H9 (cell line): ENCODE measurements at regions not wholly inside any gene's neighbourhood (a gene's known extent, or its start where the extent isn't known, plus 50 kb on each side); places are given as distances from the start of the nearest gene placed in this dataset.

Source experiments
- DNase-seq: peaks from one replicate; pipeline ENCODE4 v3.0.0-alpha.2; 2017
- H2AFZ ChIP-seq: one replicate; pipeline ENCODE4 v1.6.1; 2013; ENCODE audit warnings: mild to moderate bottlenecking, low read length, control low read depth, moderate library complexity
- H2AK5ac ChIP-seq: 2 replicates; pipeline ENCODE4 v1.6.1; 2013; ENCODE audit warnings: low read length, control low read depth, mixed read lengths; ENCODE audit not compliant: insufficient read length
- H2BK120ac ChIP-seq: one replicate; pipeline ENCODE4 v1.6.1; 2013; ENCODE audit warnings: low read depth, mild to moderate bottlenecking, low read length, control low read depth, inconsistent platforms; ENCODE audit not compliant: poor library complexity, severe bottlenecking
- H2BK12ac ChIP-seq: 2 replicates; pipeline ENCODE4 v1.6.1; 2013; ENCODE audit warnings: low read length, control low read depth, mixed read lengths, low read depth; ENCODE audit not compliant: insufficient read length
- H2BK15ac ChIP-seq: 2 replicates; pipeline ENCODE4 v1.6.1; 2013; ENCODE audit warnings: low read depth, low read length, control low read depth
- H2BK20ac ChIP-seq: one replicate; pipeline ENCODE4 v1.6.1; 2013; ENCODE audit warnings: low read depth, mild to moderate bottlenecking, low read length, control low read depth, inconsistent platforms; ENCODE audit not compliant: poor library complexity, severe bottlenecking
- H2BK5ac ChIP-seq: 2 replicates; pipeline ENCODE4 v1.6.1; 2013; ENCODE audit warnings: low read length, control low read depth, mixed read lengths; ENCODE audit not compliant: insufficient read length
- H3K14ac ChIP-seq: 2 replicates; pipeline ENCODE4 v1.6.1; 2013; ENCODE audit warnings: low read length, control low read depth; ENCODE audit not compliant: insufficient read depth
- H3K18ac ChIP-seq: 2 replicates; pipeline ENCODE4 v1.6.1; 2013; ENCODE audit warnings: low read depth, mild to moderate bottlenecking, mixed read lengths, low read length, control low read depth; ENCODE audit not compliant: insufficient read length
- H3K23ac ChIP-seq: 2 replicates; pipeline ENCODE4 v1.6.1; 2013; ENCODE audit warnings: low read length, control low read depth, mixed read lengths, low read depth; ENCODE audit not compliant: insufficient read length
- H3K23me2 ChIP-seq: 2 replicates; pipeline ENCODE4 v1.6.1; 2013; ENCODE audit warnings: low read depth, mild to moderate bottlenecking, mixed read lengths, low read length, control low read depth; ENCODE audit not compliant: insufficient read length, poor library complexity, severe bottlenecking
- H3K27ac ChIP-seq: 2 replicates; pipeline ENCODE4 v1.5.1; 2013; ENCODE audit warnings: low read length, control low read depth, mixed read lengths, low read depth; ENCODE audit not compliant: insufficient read length
- H3K27me3 ChIP-seq: 2 replicates; pipeline ENCODE4 v1.6.1; 2013; ENCODE audit warnings: low read length, control low read depth, inconsistent platforms; ENCODE audit not compliant: insufficient read depth
- H3K4ac ChIP-seq: 2 replicates; pipeline ENCODE4 v1.6.1; 2013; ENCODE audit warnings: low read depth, mild to moderate bottlenecking, control low read depth, inconsistent platforms, low read length, moderate library complexity
- H3K4me1 ChIP-seq: 2 replicates; pipeline ENCODE4 v1.6.1; 2013; ENCODE audit warnings: low read length, control low read depth, inconsistent platforms; ENCODE audit not compliant: insufficient read depth
- H3K4me2 ChIP-seq: 2 replicates; pipeline ENCODE4 v1.6.1; 2013; ENCODE audit warnings: low read length, control low read depth, mixed read lengths; ENCODE audit not compliant: insufficient read length, insufficient read depth
- H3K56ac ChIP-seq: 2 replicates; pipeline ENCODE4 v1.6.1; 2013; ENCODE audit warnings: low read depth, mild to moderate bottlenecking, mixed read lengths, low read length, control low read depth; ENCODE audit not compliant: insufficient read length
- H3K79me1 ChIP-seq: 2 replicates; pipeline ENCODE4 v1.6.1; 2013; ENCODE audit warnings: low read depth, mild to moderate bottlenecking, moderate library complexity, low read length, control low read depth, inconsistent platforms; ENCODE audit not compliant: insufficient read depth, poor library complexity, severe bottlenecking
- H3K79me2 ChIP-seq: 2 replicates; pipeline ENCODE4 v1.6.1; 2013; ENCODE audit warnings: low read length, control low read depth, inconsistent platforms; ENCODE audit not compliant: insufficient read depth
- H3K9ac ChIP-seq: 2 replicates; pipeline ENCODE4 v1.6.1; 2013; ENCODE audit warnings: low read length, control low read depth, mixed read lengths; ENCODE audit not compliant: insufficient read length; ENCODE audit errors: extremely low read depth
- H3K9me3 ChIP-seq: one replicate; pipeline ENCODE4 v1.6.1; 2013; ENCODE audit warnings: low read depth, low read length, inconsistent platforms; ENCODE audit not compliant: control insufficient read depth
- H3T11ph ChIP-seq: one replicate; pipeline ENCODE4 v1.6.1; 2013; ENCODE audit warnings: mild to moderate bottlenecking, low read length, control low read depth, inconsistent platforms
- H4K20me1 ChIP-seq: one replicate; pipeline ENCODE4 v1.6.1; 2013; ENCODE audit not compliant: control insufficient read depth, insufficient read length, insufficient read depth
- H4K5ac ChIP-seq: 2 replicates; pipeline ENCODE4 v1.6.1; 2013; ENCODE audit warnings: low read depth, mild to moderate bottlenecking, mixed read lengths, low read length, control low read depth; ENCODE audit not compliant: insufficient read length
- H4K8ac ChIP-seq: replicated peaks from 2 replicates; pipeline ENCODE4 v1.6.1; 2013; ENCODE audit warnings: low read length, control low read depth, mixed read lengths, low read depth; ENCODE audit not compliant: insufficient read length
- H4K91ac ChIP-seq: 2 replicates; pipeline ENCODE4 v1.6.1; 2013; ENCODE audit warnings: low read depth, mild to moderate bottlenecking, moderate library complexity, mixed read lengths, low read length, control low read depth; ENCODE audit not compliant: insufficient read length
- H3K27ac Mint-ChIP-seq, 3 experiments: 2 replicates in 2 of 3; 3 replicates in 1 of 3; pipeline ENCODE4 v1.8.0; 2020 to 2021; ENCODE audit warnings: mixed read lengths in 3 of 3, mild to moderate bottlenecking in 1 of 3, moderate library complexity in 1 of 3
- H3K27me3 Mint-ChIP-seq: 2 replicates; pipeline ENCODE4 v1.8.0; 2021; ENCODE audit warnings: low read depth, mild to moderate bottlenecking, moderate library complexity, mixed read lengths
- H3K36me3 Mint-ChIP-seq, 3 experiments: 2 replicates in 2 of 3; 3 replicates in 1 of 3; pipeline ENCODE4 v1.8.0; 2020 to 2021; ENCODE audit warnings: low read depth in 3 of 3, mixed read lengths in 3 of 3; ENCODE audit not compliant: insufficient read depth in 1 of 3
- H3K4me1 Mint-ChIP-seq, 2 experiments: 2 replicates each; pipeline ENCODE4 v1.8.0; 2020; ENCODE audit warnings: mixed read lengths in 2 of 2
- H3K4me3 Mint-ChIP-seq, 2 experiments: 2 replicates in 1 of 2; 3 replicates in 1 of 2; pipeline ENCODE4 v1.8.0; 2020 to 2021; ENCODE audit warnings: mild to moderate bottlenecking in 2 of 2, mixed read lengths in 2 of 2, moderate library complexity in 1 of 2
- H3K9me3 Mint-ChIP-seq, 2 experiments: 2 replicates in 1 of 2; 3 replicates in 1 of 2; pipeline ENCODE4 v1.8.0; 2020; ENCODE audit warnings: mild to moderate bottlenecking in 2 of 2, mixed read lengths in 2 of 2, moderate library complexity in 1 of 2
- CTCF ChIP-seq: fragments of 200-600 bp; sonication (generic); conservative IDR thresholded peaks from 3 replicates; pipeline ENCODE4 v1.8.0; 2021; ENCODE audit warnings: antibody characterized with exemption, mild to moderate bottlenecking
- WGBS: extraction: QIAGEN DNeasy Blood & Tissue Kit; methylation state at CpG from one replicate; pipeline ENCODE4 v1.1.7; 2013; ENCODE audit warnings: missing lambda C conversion rate, low lambda C conversion rate, mixed read lengths; ENCODE audit not compliant: insufficient read length; ENCODE audit errors: extremely low coverage; 5-methylcytosine and 5-hydroxymethylcytosine counted together

GRCh38 chr3:102036017-102036416 is 186.7 kb downstream of the NFKBIZ start:
- H3K18ac ChIP-seq: no peak overlapping the region
- no peak overlapping the region for H3K23ac ChIP-seq
- no peak overlapping the region for H2AFZ ChIP-seq
- H3K79me2 ChIP-seq: no peaks in the 10 kb centered on the region
- no peak for DNase-seq
- Mint-ChIP-seq H3K27me3 (no peaks in the 10 kb centered on the region), H3K9me3 (peaks cover 22 to 25% of the 10 kb centered on the region in 2 experiments), H3K36me3 (peaks cover 12 to 24% (median 14%) of the 10 kb centered on the region in 3 experiments; a peak in 6 of 7 replicates), H3K4me3 (no peak overlapping the region), H3K4me1 (no peaks in the 10 kb centered on the region), H3K27ac (no peak overlapping the region)
- no CpG with 5 or more reads among the region's 2 CpGs for WGBS
- H3K27me3 ChIP-seq: no peaks in the 10 kb centered on the region
- H3K4ac ChIP-seq: no peak overlapping the region
- no peak for TF ChIP-seq CTCF
- no peak overlapping the region for H2BK20ac ChIP-seq
- H3K79me1 ChIP-seq: no peaks in the 10 kb centered on the region
- H3K4me1 ChIP-seq: no peaks in the 10 kb centered on the region
- H3K4me2 ChIP-seq: no peak overlapping the region
- H3T11ph ChIP-seq: no peak overlapping the region
- no peaks in the 10 kb centered on the region for H3K23me2 ChIP-seq
- H4K5ac ChIP-seq: no peak overlapping the region
- no peak overlapping the region for H2BK15ac ChIP-seq
- no peak overlapping the region for H3K14ac ChIP-seq
- no peak overlapping the region for H3K9ac ChIP-seq
- peaks cover 4% of the 10 kb centered on the region for H3K9me3 ChIP-seq
- H3K27ac ChIP-seq: no peak overlapping the region
- H3K56ac ChIP-seq: no peak overlapping the region
- no peak overlapping the region for H2BK12ac ChIP-seq
- no peak overlapping the region for H2BK5ac ChIP-seq
- H4K91ac ChIP-seq: no peak overlapping the region
- H2AK5ac ChIP-seq: no peak overlapping the region
- H4K8ac ChIP-seq: no peak overlapping the region
- no peaks in the 10 kb centered on the region for H4K20me1 ChIP-seq
- H2BK120ac ChIP-seq: no peak overlapping the region
